HCT116 (cell line): ENCODE measurements at regions not wholly inside any gene's neighbourhood (a gene's known extent, or its start where the extent isn't known, plus 50 kb on each side); places are given as distances from the start of the nearest gene placed in this dataset.

Experiments
- ATAC-seq: fragments of 200-7000 bp; cut with Tn5 transposase; 2 replicates; pipeline ENCODE4 v1.9.1; 2020; ENCODE audit warnings: mild to moderate bottlenecking, moderate library complexity
- BruUV-seq: library from RNA; stranded (reverse); fragments of 400-500 nt; replicated peaks from 2 replicates; lab custom pipeline; 2021; lab: Mats Ljungman, UMichigan
- CTCF ChIA-PET: fragments of 300-600 bp; sonication (Branson Sonifier 250); formaldehyde crosslinking; loops from one replicate; lab custom pipeline; 2021; ENCODE audit warnings: antibody characterized with exemption; lab: Charles Lee
- POLR2A ChIA-PET: fragments of 300-600, 350-600 bp; sonication (Branson Sonifier 250); formaldehyde crosslinking; loops from one replicate; lab custom pipeline; 2021; ENCODE audit warnings: antibody characterized with exemption; lab: Charles Lee
- RAD21 ChIA-PET, 2 experiments: fragments of 300-600 bp; sonication (Branson Sonifier 250); formaldehyde crosslinking; loops; one replicate each; lab custom pipeline; 2023; ENCODE audit warnings: low total read pairs in 2 of 2; ENCODE audit not compliant: uncharacterized antibody in 2 of 2, unreplicated experiment in 2 of 2, low non-redundant PET in 1 of 2; lab: Charles Lee
- DNase-seq: peaks from one replicate; pipeline ENCODE4 v3.0.0-alpha.2; 2010; ENCODE audit warnings: low read depth, low spot score
- H2AFZ ChIP-seq: fragments of 200-600 bp; shearing (Covaris generic), sonication (generic); 2 replicates; pipeline ENCODE4 v1.6.1; 2017; ENCODE audit warnings: low read depth, mixed run types, mixed read lengths, antibody characterized with exemption, low read length; ENCODE audit not compliant: poor library complexity, severe bottlenecking
- H3K27ac ChIP-seq: 2 replicates; pipeline ENCODE4 v1.5.1; 2012; ENCODE audit warnings: low read depth, low read length
- H3K27me3 ChIP-seq: fragments of 200-600 bp; sonication (generic); 2 replicates; pipeline ENCODE4 v1.6.1; 2016; ENCODE audit warnings: mixed run types, low read length, mixed read lengths; ENCODE audit not compliant: insufficient read depth
- H3K36me3 ChIP-seq, 2 experiments: fragments of 200-500 bp in 1 of 2; fragments of 200-600 bp in 1 of 2; sonication (Bioruptor generic) in 1 of 2; sonication (generic) in 1 of 2; 2 replicates each; pipeline versions ENCODE4 v1.5.1 to v1.6.1; 2014 to 2016; ENCODE audit warnings: low read length in 2 of 2, inconsistent platforms in 1 of 2, mixed read lengths in 1 of 2, mixed run types in 1 of 2; ENCODE audit not compliant: insufficient read depth in 2 of 2, control insufficient read depth in 1 of 2
- H3K4me1 ChIP-seq, 2 experiments: fragments of 200-600 bp in 1 of 2; sonication (generic) in 1 of 2; 2 replicates each; pipeline versions ENCODE4 v1.5.1 to v1.6.1; 2012 to 2017; ENCODE audit warnings: low read length in 2 of 2, inconsistent platforms in 1 of 2, mild to moderate bottlenecking in 1 of 2, mixed read lengths in 1 of 2, mixed run types in 1 of 2, moderate library complexity in 1 of 2; ENCODE audit not compliant: insufficient read depth in 2 of 2, control insufficient read depth in 1 of 2
- H3K4me2 ChIP-seq: fragments of 200-600 bp; sonication (generic); 2 replicates; pipeline ENCODE4 v1.6.1; 2017; ENCODE audit warnings: mixed run types, low read length, mixed read lengths
- H3K4me3 ChIP-seq, 2 experiments: fragments of 200-600 bp in 1 of 2; sonication (generic) in 1 of 2; replicated peaks in 1 of 2; 2 replicates each; pipeline ENCODE4 v1.5.1; 2011 to 2016; ENCODE audit warnings: low read length in 2 of 2, control low read depth in 1 of 2, low read depth in 1 of 2, mild to moderate bottlenecking in 1 of 2, mixed read lengths in 1 of 2, mixed run types in 1 of 2
- H3K79me2 ChIP-seq: fragments of 200-600 bp; sonication (generic); 2 replicates; pipeline ENCODE4 v1.6.1; 2017; ENCODE audit warnings: mild to moderate bottlenecking, mixed run types, low read length, moderate library complexity, mixed read lengths; ENCODE audit not compliant: insufficient read depth
- H3K9ac ChIP-seq: fragments of 200-600 bp; sonication (generic); 2 replicates; pipeline ENCODE4 v1.6.1; 2016; ENCODE audit warnings: low read length, mixed read lengths
- H3K9me2 ChIP-seq: fragments of 200-600 bp; sonication (generic), shearing (Covaris generic); 2 replicates; pipeline ENCODE4 v1.6.1; 2017; ENCODE audit warnings: mixed run types, mild to moderate bottlenecking, moderate library complexity; ENCODE audit not compliant: insufficient read depth
- H3K9me3 ChIP-seq, 2 experiments: fragments of 200-500 bp in 1 of 2; fragments of 200-600 bp in 1 of 2; sonication (Bioruptor generic) in 1 of 2; sonication (generic) in 1 of 2; 2 replicates each; pipeline ENCODE4 v1.6.1; 2014 to 2017; ENCODE audit warnings: low read length in 2 of 2, mixed read lengths in 2 of 2, inconsistent platforms in 1 of 2, low read depth in 1 of 2, mild to moderate bottlenecking in 1 of 2, mixed run types in 1 of 2, moderate library complexity in 1 of 2; ENCODE audit not compliant: control insufficient read depth in 1 of 2, insufficient read depth in 1 of 2
- H4K20me1 ChIP-seq: fragments of 200-600 bp; sonication (generic), shearing (Covaris generic); 2 replicates; pipeline ENCODE4 v1.6.1; 2017; ENCODE audit warnings: mixed run types, mild to moderate bottlenecking, moderate library complexity; ENCODE audit not compliant: insufficient read depth
- POLR2A ChIP-seq: IDR thresholded peaks from 2 replicates; pipeline ENCODE4 v1.7.0; 2011; ENCODE audit warnings: borderline replicate concordance; ENCODE audit not compliant: insufficient read depth, insufficient read length; ENCODE audit errors: extremely low read depth
- POLR2AphosphoS5 ChIP-seq: IDR thresholded peaks from 2 replicates; pipeline ENCODE4 v1.6.1; 2011; ENCODE audit warnings: mild to moderate bottlenecking, low read depth, low read length, moderate library complexity
- RAD21 ChIP-seq: IDR thresholded peaks from 2 replicates; pipeline ENCODE4 v1.6.1; 2012; ENCODE audit warnings: low read depth, mild to moderate bottlenecking
- SRF ChIP-seq: IDR thresholded peaks from 2 replicates; pipeline ENCODE4 v1.6.1; 2012; ENCODE audit warnings: low read depth
- ZNF274 ChIP-seq: fragments of 200-500 bp; sonication (Bioruptor generic); IDR thresholded peaks from 2 replicates; pipeline ENCODE4 v1.6.1; 2014; ENCODE audit warnings: mild to moderate bottlenecking, low read depth, low read length, inconsistent platforms
- intact Hi-C: fragments of 100-400 bp; cut with micrococcal nuclease; formaldehyde crosslinking; loops from 2 replicates; pipeline ENCODE4 v1.10.0; 2022
- TF ChIP-seq, protein P1 (sequence below): IDR thresholded peaks from 2 replicates; pipeline ENCODE4 v1.6.1; 2012; ENCODE audit warnings: low read depth
- TF ChIP-seq, protein P2 (sequence below): IDR thresholded peaks from 2 replicates; pipeline ENCODE4 v1.6.1; 2012
- TF ChIP-seq, protein P3 (sequence below): IDR thresholded peaks from 2 replicates; pipeline ENCODE4 v1.6.1; 2012

DNA sequence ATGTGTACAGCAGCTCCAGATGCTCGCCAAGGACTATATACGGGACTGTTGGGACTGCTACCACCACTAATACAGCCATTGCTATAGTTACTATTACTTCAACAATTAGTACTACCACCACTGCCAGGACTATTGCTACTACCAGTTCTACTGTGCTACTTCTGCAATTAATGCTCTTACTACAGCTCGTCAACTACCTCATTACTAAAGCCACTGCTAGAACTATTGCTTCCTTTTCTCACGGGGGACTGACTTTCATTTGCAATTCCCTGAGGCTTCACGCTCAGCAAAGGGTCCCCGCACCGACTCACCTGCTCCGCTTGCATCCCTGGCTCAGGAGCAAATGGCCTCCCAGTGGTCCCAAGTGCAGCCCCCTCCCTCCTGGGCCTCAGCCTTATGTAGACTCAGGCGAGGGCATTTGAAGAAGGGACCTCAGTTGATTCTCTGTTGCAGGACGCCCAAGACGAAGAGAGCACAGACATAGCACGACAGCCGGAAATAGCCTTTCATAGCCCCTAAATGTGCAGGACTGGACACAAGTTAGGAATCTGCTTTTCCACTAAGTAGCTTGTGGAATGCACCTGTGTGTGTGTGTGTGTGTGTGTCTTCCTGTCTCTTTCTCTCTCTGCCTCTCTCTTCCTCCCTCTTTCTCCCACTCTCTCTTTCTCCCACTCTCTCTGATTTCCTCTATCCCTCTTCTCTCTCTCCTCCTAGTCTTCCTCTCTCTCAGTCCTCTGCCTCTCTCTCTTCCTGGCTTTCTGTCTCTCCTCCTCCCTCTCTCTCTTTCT is 294.8 kb downstream of the ASMT start:
- Histone ChIP-seq H3K79me2 (no peaks in the 10 kb centered on the region), H2AFZ (no peak overlapping the region), H3K9me2 (no peaks in the 10 kb centered on the region), H3K4me3 (no peak overlapping the region), H3K27ac (no peak overlapping the region), H3K36me3 (no peaks in the 10 kb centered on the region), H3K9me3 (no peaks in the 10 kb centered on the region), H3K4me2 (no peak overlapping the region), H3K27me3 (no peaks in the 10 kb centered on the region), H4K20me1 (no peaks in the 10 kb centered on the region), H3K4me1 (no peaks in the 10 kb centered on the region), H3K9ac (no peak overlapping the region)
- ChIA-PET POLR2A (no interaction called here), RAD21 (no interaction called here), CTCF (no interaction called here)
- no TSS peak for BruUV-seq
- ATAC-seq: no peak
- TF ChIP-seq ZNF274 (no peak), POLR2AphosphoS5 (no peak), SRF (no peak), RAD21 (no peak), POLR2A (no peak)
- TF ChIP-seq, protein P1, sequence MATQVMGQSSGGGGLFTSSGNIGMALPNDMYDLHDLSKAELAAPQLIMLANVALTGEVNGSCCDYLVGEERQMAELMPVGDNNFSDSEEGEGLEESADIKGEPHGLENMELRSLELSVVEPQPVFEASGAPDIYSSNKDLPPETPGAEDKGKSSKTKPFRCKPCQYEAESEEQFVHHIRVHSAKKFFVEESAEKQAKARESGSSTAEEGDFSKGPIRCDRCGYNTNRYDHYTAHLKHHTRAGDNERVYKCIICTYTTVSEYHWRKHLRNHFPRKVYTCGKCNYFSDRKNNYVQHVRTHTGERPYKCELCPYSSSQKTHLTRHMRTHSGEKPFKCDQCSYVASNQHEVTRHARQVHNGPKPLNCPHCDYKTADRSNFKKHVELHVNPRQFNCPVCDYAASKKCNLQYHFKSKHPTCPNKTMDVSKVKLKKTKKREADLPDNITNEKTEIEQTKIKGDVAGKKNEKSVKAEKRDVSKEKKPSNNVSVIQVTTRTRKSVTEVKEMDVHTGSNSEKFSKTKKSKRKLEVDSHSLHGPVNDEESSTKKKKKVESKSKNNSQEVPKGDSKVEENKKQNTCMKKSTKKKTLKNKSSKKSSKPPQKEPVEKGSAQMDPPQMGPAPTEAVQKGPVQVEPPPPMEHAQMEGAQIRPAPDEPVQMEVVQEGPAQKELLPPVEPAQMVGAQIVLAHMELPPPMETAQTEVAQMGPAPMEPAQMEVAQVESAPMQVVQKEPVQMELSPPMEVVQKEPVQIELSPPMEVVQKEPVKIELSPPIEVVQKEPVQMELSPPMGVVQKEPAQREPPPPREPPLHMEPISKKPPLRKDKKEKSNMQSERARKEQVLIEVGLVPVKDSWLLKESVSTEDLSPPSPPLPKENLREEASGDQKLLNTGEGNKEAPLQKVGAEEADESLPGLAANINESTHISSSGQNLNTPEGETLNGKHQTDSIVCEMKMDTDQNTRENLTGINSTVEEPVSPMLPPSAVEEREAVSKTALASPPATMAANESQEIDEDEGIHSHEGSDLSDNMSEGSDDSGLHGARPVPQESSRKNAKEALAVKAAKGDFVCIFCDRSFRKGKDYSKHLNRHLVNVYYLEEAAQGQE: no peak
- TF ChIP-seq, protein P2, sequence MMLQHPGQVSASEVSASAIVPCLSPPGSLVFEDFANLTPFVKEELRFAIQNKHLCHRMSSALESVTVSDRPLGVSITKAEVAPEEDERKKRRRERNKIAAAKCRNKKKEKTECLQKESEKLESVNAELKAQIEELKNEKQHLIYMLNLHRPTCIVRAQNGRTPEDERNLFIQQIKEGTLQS: no peak
- TF ChIP-seq, protein P3, sequence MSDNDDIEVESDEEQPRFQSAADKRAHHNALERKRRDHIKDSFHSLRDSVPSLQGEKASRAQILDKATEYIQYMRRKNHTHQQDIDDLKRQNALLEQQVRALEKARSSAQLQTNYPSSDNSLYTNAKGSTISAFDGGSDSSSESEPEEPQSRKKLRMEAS: no peak
- intact Hi-C loops: no loop called here
- no peak for DNase-seq
